HepG2 (cell line): ENCODE measurements at regions not wholly inside any gene's neighbourhood (a gene's known extent, or its start where the extent isn't known, plus 50 kb on each side); places are given as distances from the start of the nearest gene placed in this dataset.

ENCODE experiments used
- ATAC-seq: fragments of 200-7000 bp; cut with Tn5 transposase; 3 replicates; pipeline ENCODE4 v1.9.1; 2020; ENCODE audit warnings: mild to moderate bottlenecking, moderate library complexity
- BruUV-seq: library from RNA; stranded (reverse); fragments of 400-500 nt; replicated peaks from 2 replicates; lab custom pipeline; 2021; lab: Mats Ljungman, UMichigan
- CTCF ChIA-PET: fragments of 300-600 bp; formaldehyde crosslinking; extraction: SDS; loops from one replicate; lab custom pipeline; 2021; ENCODE audit warnings: low total read pairs, inconsistent platforms, low intra/inter-chr PET ratio; lab: Yijun Ruan, JAX
- POLR2A ChIA-PET: fragments of 350-600 bp; sonication (Branson Sonifier 250); formaldehyde crosslinking; loops from one replicate; lab custom pipeline; 2020; ENCODE audit warnings: antibody characterized with exemption, inconsistent platforms; lab: Yijun Ruan, JAX
- DNase-seq: peaks from one replicate; pipeline ENCODE4 v3.0.0-alpha.2; 2015; ENCODE audit warnings: low spot score
- FAIRE-seq: peaks from 3 replicates; lab custom pipeline; 2011; peaks lifted over from hg19 to GRCh38; lab: Jason Lieb, UNC
- H2AFZ ChIP-seq: one replicate; pipeline ENCODE4 v1.6.1; 2011; ENCODE audit warnings: low read length, inconsistent platforms
- H3K27ac ChIP-seq: fragments of 300-600 bp; 3 replicates; pipeline ENCODE4 v1.8.0; 2011; ENCODE audit warnings: mixed run types, mild to moderate bottlenecking, mixed read lengths, low read length, inconsistent platforms; ENCODE audit not compliant: insufficient read depth; ENCODE audit errors: extremely low read length
- H3K27me3 ChIP-seq, 2 experiments: fragments of 200-600 bp in 1 of 2; 2 replicates in 1 of 2; 3 replicates in 1 of 2; pipeline versions ENCODE4 v1.6.0 to v1.8.0; 2011; ENCODE audit warnings: low read length in 2 of 2, mild to moderate bottlenecking in 2 of 2, moderate library complexity in 2 of 2, inconsistent platforms in 1 of 2; ENCODE audit not compliant: insufficient read depth in 2 of 2, control insufficient read depth in 1 of 2
- H3K36me3 ChIP-seq, 2 experiments: fragments of 200-600 bp in 1 of 2; replicated peaks in 1 of 2; 2 replicates in 1 of 2; 3 replicates in 1 of 2; pipeline versions ENCODE4 v1.5.1 to v1.8.0; 2011; ENCODE audit warnings: low read length in 2 of 2, inconsistent platforms in 1 of 2; ENCODE audit not compliant: insufficient read depth in 2 of 2, control insufficient read depth in 1 of 2
- H3K4me1 ChIP-seq: 2 replicates; pipeline ENCODE4 v1.5.1; 2012; ENCODE audit warnings: low read length, inconsistent platforms; ENCODE audit not compliant: insufficient read depth
- H3K4me2 ChIP-seq: 2 replicates; pipeline ENCODE4 v1.6.0; 2011; ENCODE audit warnings: low read depth, low read length, inconsistent platforms
- H3K4me3 ChIP-seq, 3 experiments: fragments of 200-600 bp in 1 of 3; sonication (generic), shearing (Covaris generic) in 1 of 3; replicated peaks in 1 of 3; 2 replicates each; pipeline ENCODE4 v1.5.1; 2011 to 2016; ENCODE audit warnings: low read length in 3 of 3, inconsistent platforms in 2 of 3, low read depth in 2 of 3, mild to moderate bottlenecking in 2 of 3, control low read depth in 1 of 3, mixed read lengths in 1 of 3; ENCODE audit not compliant: insufficient read depth in 1 of 3
- H3K79me2 ChIP-seq: one replicate; pipeline ENCODE4 v1.6.1; 2011; ENCODE audit warnings: low read length, inconsistent platforms; ENCODE audit not compliant: insufficient read depth
- H3K9ac ChIP-seq: 2 replicates; pipeline ENCODE4 v1.6.0; 2011; ENCODE audit warnings: mild to moderate bottlenecking, low read depth, low read length, inconsistent platforms; ENCODE audit not compliant: insufficient read depth
- H3K9me3 ChIP-seq: 2 replicates; pipeline ENCODE4 v1.5.1; 2012; ENCODE audit warnings: mild to moderate bottlenecking, low read length
- H4K20me1 ChIP-seq: 2 replicates; pipeline ENCODE4 v1.6.0; 2011; ENCODE audit warnings: inconsistent platforms, mild to moderate bottlenecking, low read length, moderate library complexity; ENCODE audit not compliant: insufficient read depth
- ARID2 ChIP-seq: sonication (generic); formaldehyde crosslinking; IDR thresholded peaks from 2 replicates; pipeline ENCODE4 v1.8.1; 2022; ENCODE audit warnings: mild to moderate bottlenecking, missing genetic modification reagents, borderline replicate concordance
- CBFB ChIP-seq: sonication (generic); formaldehyde crosslinking; IDR thresholded peaks from 2 replicates; pipeline ENCODE4 v1.4.0; 2020; ENCODE audit warnings: missing genetic modification reagents
- CREBL2 ChIP-seq: sonication (generic); formaldehyde crosslinking; IDR thresholded peaks from 2 replicates; pipeline ENCODE4 v1.8.1; 2023; ENCODE audit warnings: missing genetic modification reagents, mild to moderate bottlenecking, borderline replicate concordance
- ELF3 ChIP-seq: IDR thresholded peaks from 2 replicates; pipeline ENCODE4 v1.6.1; 2016; ENCODE audit warnings: missing genetic modification reagents, missing compliant biosample characterization
- MNT ChIP-seq: fragments of 450-650 bp; IDR thresholded peaks from 2 replicates; pipeline ENCODE4 v1.6.1; 2016
- PAXIP1 ChIP-seq: sonication (generic); formaldehyde crosslinking; conservative IDR thresholded peaks from 2 replicates; pipeline ENCODE4 v1.4.0; 2020; ENCODE audit warnings: mild to moderate bottlenecking, missing genetic modification reagents, moderate library complexity
- RBFOX2 ChIP-seq: fragments of 200-400 bp; formaldehyde crosslinking; IDR thresholded peaks from 2 replicates; pipeline ENCODE4 v1.6.1; 2017; ENCODE audit warnings: low read depth, mild to moderate bottlenecking, low read length
- REL ChIP-seq: sonication (generic); formaldehyde crosslinking; conservative IDR thresholded peaks from 2 replicates; pipeline ENCODE4 v1.8.0; 2022; ENCODE audit warnings: mild to moderate bottlenecking, missing genetic modification reagents, moderate library complexity
- SIN3B ChIP-seq: fragments of 150-350 bp; IDR thresholded peaks from 2 replicates; pipeline ENCODE4 v1.6.1; 2014; ENCODE audit warnings: low read length
- THAP7 ChIP-seq: sonication (generic); formaldehyde crosslinking; IDR thresholded peaks from 2 replicates; pipeline ENCODE4 v1.8.1; 2023; ENCODE audit warnings: mild to moderate bottlenecking, missing genetic modification reagents
- ZNF180 ChIP-seq: sonication (generic); formaldehyde crosslinking; IDR thresholded peaks from 2 replicates; pipeline ENCODE4 v1.4.0; 2020; ENCODE audit warnings: low read depth, missing genetic modification reagents, borderline replicate concordance
- ZNF343 ChIP-seq: sonication (generic); formaldehyde crosslinking; IDR thresholded peaks from 2 replicates; pipeline ENCODE4 v1.4.0; 2020; ENCODE audit warnings: mild to moderate bottlenecking, missing genetic modification reagents
- ZNF362 ChIP-seq: sonication (generic); formaldehyde crosslinking; IDR thresholded peaks from 2 replicates; pipeline ENCODE4 v1.4.0; 2020; ENCODE audit warnings: missing genetic modification reagents, mild to moderate bottlenecking, borderline replicate concordance
- ZNF501 ChIP-seq: sonication (generic); formaldehyde crosslinking; IDR thresholded peaks from 2 replicates; pipeline ENCODE4 v1.5.1; 2020; ENCODE audit warnings: mild to moderate bottlenecking, moderate library complexity, missing genetic modification reagents
- ZNF567 ChIP-seq: sonication (generic); formaldehyde crosslinking; IDR thresholded peaks from 2 replicates; pipeline ENCODE4 v1.8.1; 2023; ENCODE audit warnings: mild to moderate bottlenecking, missing genetic modification reagents, borderline replicate concordance
- ZNF781 ChIP-seq: sonication (generic); formaldehyde crosslinking; IDR thresholded peaks from 2 replicates; pipeline ENCODE4 v1.5.1; 2020; ENCODE audit warnings: borderline replicate concordance, mild to moderate bottlenecking, missing genetic modification reagents; ENCODE audit errors: not compliant biosample characterization
- WGBS: methylation state at CpG from one replicate; pipeline ENCODE4 v1.1.6; 2017; ENCODE audit warnings: low lambda C conversion rate; 5-methylcytosine and 5-hydroxymethylcytosine counted together
- in situ Hi-C: cut with HindIII; loops from 2 replicates; pipeline ENCODE4 v1.10.0; 2017; ENCODE audit warnings: low pct_unique_long_range_greater_than_20kb; ENCODE audit not compliant: extremely low pct_ligation_motif_present
- intact Hi-C: fragments of 100-400 bp; cut with micrococcal nuclease; formaldehyde crosslinking; loops from one replicate; pipeline ENCODE4 v1.10.0; 2022; ENCODE audit not compliant: unreplicated experiment

GRCh38 chr6:37088897-37089296 is 81.1 kb upstream of the PIM1 start:
- Histone ChIP-seq H3K4me2 (no peak overlapping the region), H4K20me1 (no peaks in the 10 kb centered on the region), H3K4me1 (peaks cover 77% of the 10 kb centered on the region), H2AFZ (no peak overlapping the region), H3K79me2 (no peaks in the 10 kb centered on the region), H3K9ac (no peak overlapping the region; the same call in 1 of the 2 replicates), H3K27ac (no peak overlapping the region), H3K9me3 (no peaks in the 10 kb centered on the region), H3K27me3 (no peaks in the 10 kb centered on the region), H3K36me3 (no peaks in the 10 kb centered on the region), H3K4me3 (no peak overlapping the region)
- intact Hi-C loops (no loop called here), in situ Hi-C loops (no loop called here)
- 64% methylated on average over 2 of the region's 2 CpGs for WGBS
- ChIA-PET CTCF (no interaction called here), POLR2A (interaction anchor here (0.5 to 1.2 kb wide), 2 partner anchors 14 to 260 kb away, joined by 4 to 5 read pairs; no protein-coding TSS in a partner anchor)
- ATAC-seq (no peak), DNase-seq (no peak), FAIRE-seq (peak; percentile 52)
- BruUV-seq, result no TSS peak
- TF ChIP-seq RBFOX2 (no peak), SIN3B (no peak), ZNF501 (no peak), THAP7 (CRISPR knock-in tag) (no peak), ARID2 (CRISPR knock-in tag) (no peak), ZNF781 (CRISPR knock-in tag) (no peak), ZNF180 (CRISPR knock-in tag) (no peak), REL (no peak), ZNF343 (no peak), CREBL2 (CRISPR knock-in tag) (no peak), MNT (no peak), ZNF362 (CRISPR knock-in tag) (no peak), ZNF567 (CRISPR knock-in tag) (no peak), ELF3 (CRISPR knock-in tag) (no peak), PAXIP1 (CRISPR knock-in tag) (no peak), CBFB (CRISPR knock-in tag) (no peak)
